ENCODE measurements at regions not wholly inside any gene's neighbourhood (a gene's known extent, or its start where the extent isn't known, plus 50 kb on each side); places are given as distances from the start of the nearest gene placed in this dataset.

- Histone ChIP-seq H3K9me2 (ENCODE audit: insufficient read depth) (no peaks in the 10 kb centered on the region), H4K20me1 (replicated peaks; ENCODE audit: insufficient read depth) (no peaks in the 10 kb centered on the region), H3K4me1 (ENCODE audit: insufficient read depth) (peaks cover 15% of the 10 kb centered on the region), H3K27ac (ENCODE audit: low read depth) (no peak overlapping the region), H3K36me3 (ENCODE audit: insufficient read depth) (no peaks in the 10 kb centered on the region), H3F3A (replicated peaks; ENCODE audit: low read depth) (no peaks in the 10 kb centered on the region), H3K27me3 (ENCODE audit: insufficient read depth) (no peaks in the 10 kb centered on the region), H3K79me2 (replicated peaks; ENCODE audit: insufficient read depth) (no peaks in the 10 kb centered on the region), H3K4me2 (no peak overlapping the region), H3K4me3 (no peak overlapping the region), H2AFZ (no peak overlapping the region)
- H3K27ac Mint-ChIP-seq, result no peak overlapping the region
- DNase-seq (ENCODE audit: low spot score) (no peak), ATAC-seq (no peak)
- H3K4me1 Mint-ChIP-seq, result peaks cover 15% of the 10 kb centered on the region; the same call in 2 of the 3 replicates
- H3K27me3 Mint-ChIP-seq (ENCODE audit: insufficient read depth, low read depth, poor library complexity), result peaks cover 5% of the 10 kb centered on the region
- no peaks in the 10 kb centered on the region; the same call in 2 of the 3 replicates for H3K36me3 Mint-ChIP-seq (ENCODE audit: low read depth)
- no peak overlapping the region for H3K4me3 Mint-ChIP-seq
- TF ChIP-seq ZNF114 (CRISPR knock-in tag; IDR thresholded peaks at IDR 0.05) (no peak), ZNF462 (CRISPR knock-in tag; IDR thresholded peaks at IDR 0.05) (no peak), ZNF331 (CRISPR knock-in tag; IDR thresholded peaks at IDR 0.05; ENCODE audit: low read depth) (no peak), POLR2AphosphoS5 (IDR thresholded peaks at IDR 0.05; ENCODE audit: low read depth) (no peak), EZH2phosphoT487 (IDR thresholded peaks at IDR 0.05; ENCODE audit: unreplicated experiment) (no peak), NANOG (IDR thresholded peaks at IDR 0.05; ENCODE audit: borderline replicate concordance) (no peak), STAT1 (IDR thresholded peaks at IDR 0.05; ENCODE audit: unreplicated experiment) (no peak), EZH2 (IDR thresholded peaks at IDR 0.05; ENCODE audit: low read depth, unreplicated experiment) (no peak), CREB1 (CRISPR knock-in tag; IDR thresholded peaks at IDR 0.05; ENCODE audit: low read depth) (no peak), CTCF (conservative IDR thresholded peaks at IDR 0.05; ENCODE audit: low read depth in 2 of 2) (no peak), ETS1 (IDR thresholded peaks at IDR 0.05) (no peak), REST (IDR thresholded peaks at IDR 0.05; ENCODE audit: unreplicated experiment) (no peak), JUNB (IDR thresholded peaks at IDR 0.05; ENCODE audit: unreplicated experiment) (no peak)
- H3K9me3 Mint-ChIP-seq, result no peaks in the 10 kb centered on the region
These were observed 109.6 kb downstream of the WDR11 start for GRCh38 chr10:120960725-120961124.

All from GM23338 (cell line).